OCI-LY3 (cell line): ENCODE measurements at regions not wholly inside any gene's neighbourhood (a gene's known extent, or its start where the extent isn't known, plus 50 kb on each side); places are given as distances from the start of the nearest gene placed in this dataset.

Experiments used
- H2AFZ ChIP-seq: fragments of 200-600, 300-600 bp; shearing (Covaris generic); 2 replicates; pipeline ENCODE4 v1.6.0; 2014; ENCODE audit warnings: antibody characterized with exemption, low read depth, low read length
- H3K27ac ChIP-seq: fragments of 200-600, 300-600 bp; sonication (generic); 2 replicates; pipeline ENCODE4 v1.5.1; 2014; ENCODE audit warnings: mild to moderate bottlenecking, low read length, moderate library complexity, mixed read lengths
- H3K27me3 ChIP-seq: fragments of 200-600, 300-600 bp; sonication (generic); 2 replicates; pipeline ENCODE4 v1.6.1; 2014; ENCODE audit warnings: low read depth, low read length, mixed read lengths
- H3K36me3 ChIP-seq: fragments of 200-600, 300-600 bp; sonication (generic); replicated peaks from 2 replicates; pipeline ENCODE3; 2014; ENCODE audit warnings: low read depth, low read length, mixed read lengths
- H3K4me1 ChIP-seq: fragments of 300-600, 200-600 bp; sonication (generic); 2 replicates; pipeline ENCODE4 v1.6.1; 2014; ENCODE audit warnings: low read length, mixed read lengths
- H3K4me2 ChIP-seq: fragments of 200-600, 300-600 bp; sonication (generic); 2 replicates; pipeline ENCODE4 v1.6.1; 2014; ENCODE audit warnings: low read length, mixed read lengths
- H3K4me3 ChIP-seq: fragments of 300-600, 200-600 bp; sonication (generic); 2 replicates; pipeline ENCODE4 v1.5.1; 2014; ENCODE audit warnings: antibody characterized with exemption, mild to moderate bottlenecking, low read length, moderate library complexity
- H3K79me2 ChIP-seq: fragments of 300-600, 200-600 bp; shearing (Covaris generic); 2 replicates; pipeline ENCODE4 v1.6.1; 2014; ENCODE audit warnings: mild to moderate bottlenecking, low read length, mixed read lengths
- H3K9ac ChIP-seq: fragments of 300-600, 200-600 bp; shearing (Covaris generic); 2 replicates; pipeline ENCODE4 v1.6.0; 2014; ENCODE audit warnings: mild to moderate bottlenecking, low read length, moderate library complexity
- H3K9me3 ChIP-seq: fragments of 200-600, 300-600 bp; shearing (Covaris generic); 2 replicates; pipeline ENCODE4 v1.6.1; 2014; ENCODE audit warnings: low read length, mixed read lengths; ENCODE audit not compliant: insufficient read depth
- H4K20me1 ChIP-seq: fragments of 200-600, 300-600 bp; sonication (generic); 2 replicates; pipeline ENCODE4 v1.6.1; 2016; ENCODE audit warnings: low read length, mixed read lengths; ENCODE audit not compliant: insufficient read depth
- CTCF ChIP-seq: fragments of 200-600, 300-600 bp; sonication (generic); IDR thresholded peaks from 2 replicates; pipeline ENCODE4 v1.5.1; 2014; ENCODE audit warnings: antibody characterized with exemption, low read length, low read depth
- EZH2phosphoT487 ChIP-seq: fragments of 200-600 bp; shearing (Covaris generic); IDR thresholded peaks from 2 replicates; pipeline ENCODE4 v1.6.1; 2018; ENCODE audit warnings: antibody characterized with exemption, mixed run types, low read depth

GRCh38 chr2:100645695-100646429 is 83.1 kb downstream of the PDCL3 start:
- no peaks in the 10 kb centered on the region for H3K36me3 ChIP-seq
- no peak overlapping the region for H3K9ac ChIP-seq
- no peak overlapping the region for H3K4me2 ChIP-seq
- H3K27me3 ChIP-seq, result no peaks in the 10 kb centered on the region; the same call in 1 of the 2 replicates
- no peak overlapping the region for H3K27ac ChIP-seq
- no peaks in the 10 kb centered on the region for H3K4me1 ChIP-seq
- H3K9me3 ChIP-seq, result no peaks in the 10 kb centered on the region
- no peak overlapping the region for H3K4me3 ChIP-seq
- no peak overlapping the region for H2AFZ ChIP-seq
- no peaks in the 10 kb centered on the region for H3K79me2 ChIP-seq
- H4K20me1 ChIP-seq, result no peaks in the 10 kb centered on the region
- no peak for TF ChIP-seq EZH2phosphoT487
- TF ChIP-seq CTCF, result no peak

- Histone ChIP-seq H3K4me3 (no peak overlapping the region), H3K9me3 (no peaks in the 10 kb centered on the region), H3K4me1 (no peaks in the 10 kb centered on the region), H2AFZ (no peak overlapping the region), H3K9ac (no peak overlapping the region), H4K20me1 (no peaks in the 10 kb centered on the region), H3K36me3 (no peaks in the 10 kb centered on the region), H3K27ac (no peak overlapping the region), H3K4me2 (no peak overlapping the region), H3K27me3 (no peaks in the 10 kb centered on the region; the same call in 1 of the 2 replicates), H3K79me2 (no peaks in the 10 kb centered on the region)
- TF ChIP-seq CTCF, result no peak
- no peak for TF ChIP-seq EZH2phosphoT487
Observed at GRCh38 chr2:100647709-100648108, 84.9 kb downstream of the PDCL3 start.

GRCh38 chr2:100650151-100650550 is 87.4 kb downstream of the PDCL3 start:
- H2AFZ ChIP-seq, result no peak overlapping the region
- TF ChIP-seq EZH2phosphoT487 (no peak), CTCF (no peak)
- no peak overlapping the region for H3K9ac ChIP-seq

GRCh38 chr2:100653449-100654035 is 90.7 kb downstream of the PDCL3 start:
- Histone ChIP-seq H3K4me3 (no peak overlapping the region), H3K4me2 (no peak overlapping the region), H3K27ac (no peak overlapping the region), H3K36me3 (no peaks in the 10 kb centered on the region), H3K27me3 (no peaks in the 10 kb centered on the region), H3K9ac (no peak overlapping the region), H4K20me1 (no peaks in the 10 kb centered on the region), H3K4me1 (no peaks in the 10 kb centered on the region), H3K79me2 (no peaks in the 10 kb centered on the region), H2AFZ (no peak overlapping the region), H3K9me3 (no peaks in the 10 kb centered on the region)
- TF ChIP-seq EZH2phosphoT487, result no peak
- no peak for TF ChIP-seq CTCF

More at GRCh38 chr2:100650151-100650550, 87.4 kb downstream of the PDCL3 start:
- H3K9me3 ChIP-seq, result no peaks in the 10 kb centered on the region
- H3K36me3 ChIP-seq, result no peaks in the 10 kb centered on the region
- H3K27me3 ChIP-seq, result no peaks in the 10 kb centered on the region; the same call in 1 of the 2 replicates
- H4K20me1 ChIP-seq, result no peaks in the 10 kb centered on the region
- 0 out of 2 replicates have a peak overlapping the region, but pooled peaks have one; percentile 4 for H3K4me2 ChIP-seq
- no peak overlapping the region for H3K4me3 ChIP-seq
- H3K27ac ChIP-seq, result no peak overlapping the region
- H3K79me2 ChIP-seq, result no peaks in the 10 kb centered on the region
- no peaks in the 10 kb centered on the region for H3K4me1 ChIP-seq
